ENCODE measurements at regions not wholly inside any gene's neighbourhood (a gene's known extent, or its start where the extent isn't known, plus 50 kb on each side); places are given as distances from the start of the nearest gene placed in this dataset.
"Not testable (repeated sequence)": the region's sequence is repeated elsewhere in the genome, so short reads cannot be mapped to it uniquely, and the experiment has no call there.

DNA sequence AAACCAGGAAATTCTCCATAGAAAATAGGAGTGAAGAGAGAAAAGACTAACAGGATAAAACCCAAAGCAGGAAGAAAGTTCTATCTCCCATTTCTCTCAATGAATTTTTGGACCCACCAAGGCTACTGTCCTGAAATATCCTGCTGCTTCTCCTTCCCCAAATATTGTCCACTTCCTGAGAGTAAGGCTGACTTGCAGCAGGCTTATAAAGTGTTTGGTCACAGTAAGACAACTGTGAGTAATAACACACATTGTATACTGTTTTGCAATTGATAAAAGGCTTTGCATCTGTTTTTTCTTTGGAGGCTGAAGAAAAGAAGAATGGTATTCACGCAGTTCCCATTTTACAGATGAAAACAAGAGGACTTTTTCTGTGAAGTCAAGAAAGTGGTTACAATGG, 52.8 kb downstream of the FOXD4L6 start:
- not testable (repeated sequence) for DNase-seq (ENCODE audit: low read depth)

DNA sequence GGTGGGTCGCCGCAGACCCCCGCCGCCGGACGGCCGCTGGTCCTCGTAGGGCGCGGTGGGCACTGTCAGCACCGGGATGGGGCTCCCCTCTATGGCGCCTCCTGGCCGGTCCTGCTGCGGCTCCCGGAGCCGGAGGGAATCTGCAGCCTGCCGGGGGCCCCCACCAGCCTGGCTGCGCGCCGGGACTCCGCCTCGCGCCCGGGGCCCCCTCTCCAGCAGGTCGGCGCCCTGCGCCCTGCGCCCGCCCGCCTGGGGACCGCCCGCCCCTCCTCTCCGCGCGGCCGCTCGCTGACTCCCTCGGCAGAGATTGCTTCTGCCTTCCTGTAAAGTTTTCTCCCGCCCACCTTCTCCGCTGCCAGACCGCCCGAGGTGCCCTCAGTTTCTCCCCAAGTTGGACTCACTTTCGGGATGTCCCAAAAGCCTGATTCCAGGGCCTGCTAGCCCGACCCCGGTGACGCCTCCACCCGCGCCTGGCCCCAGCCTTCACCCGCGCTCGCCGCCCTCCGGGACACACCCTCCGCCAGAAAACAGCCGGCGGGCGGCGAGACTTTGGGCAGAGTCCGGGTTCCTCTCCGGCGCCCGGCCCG, 54.0 kb downstream of the FOXD4L6 start:
- peak; percentile 3 for DNase-seq (ENCODE audit: low read depth)

DNA sequence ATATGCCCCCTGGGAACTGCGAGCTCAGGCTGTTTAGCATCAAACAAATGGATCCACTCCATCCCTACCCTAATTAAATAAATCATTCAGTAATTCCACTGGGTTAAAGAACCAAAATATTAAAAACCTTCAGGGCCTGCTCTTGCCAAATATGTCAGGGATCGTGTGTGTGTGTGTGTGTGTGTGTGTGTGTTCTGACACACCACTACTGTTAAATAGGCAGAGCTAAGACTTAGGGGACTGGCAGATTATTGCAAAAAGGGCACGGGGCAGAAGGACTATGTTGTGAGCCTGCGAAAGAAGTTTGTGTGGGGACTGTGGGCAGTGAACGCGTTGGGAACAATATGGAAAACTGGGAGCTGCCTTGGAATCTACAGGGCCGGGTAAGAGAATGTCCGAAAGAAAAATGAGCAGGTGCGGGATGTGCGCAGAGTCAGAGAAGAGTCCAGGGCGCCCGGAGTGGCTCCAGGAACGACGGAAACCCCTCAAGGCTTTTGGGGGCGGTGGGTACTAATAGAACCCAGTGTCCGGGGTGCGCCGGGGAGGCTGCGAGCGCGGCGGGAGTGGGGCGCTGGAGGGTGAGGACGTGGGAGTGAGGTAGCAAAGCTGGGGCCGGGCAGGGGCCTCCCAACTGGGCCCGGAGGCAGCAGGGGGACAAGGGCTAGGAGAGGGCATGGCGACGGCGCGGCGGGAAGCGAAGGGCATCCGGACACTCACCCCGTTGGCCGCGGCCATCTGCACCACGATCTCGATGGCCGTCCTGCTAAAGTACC, 54.8 kb downstream of the FOXD4L6 start:
- not testable (repeated sequence) for DNase-seq (ENCODE audit: low read depth)

DNA sequence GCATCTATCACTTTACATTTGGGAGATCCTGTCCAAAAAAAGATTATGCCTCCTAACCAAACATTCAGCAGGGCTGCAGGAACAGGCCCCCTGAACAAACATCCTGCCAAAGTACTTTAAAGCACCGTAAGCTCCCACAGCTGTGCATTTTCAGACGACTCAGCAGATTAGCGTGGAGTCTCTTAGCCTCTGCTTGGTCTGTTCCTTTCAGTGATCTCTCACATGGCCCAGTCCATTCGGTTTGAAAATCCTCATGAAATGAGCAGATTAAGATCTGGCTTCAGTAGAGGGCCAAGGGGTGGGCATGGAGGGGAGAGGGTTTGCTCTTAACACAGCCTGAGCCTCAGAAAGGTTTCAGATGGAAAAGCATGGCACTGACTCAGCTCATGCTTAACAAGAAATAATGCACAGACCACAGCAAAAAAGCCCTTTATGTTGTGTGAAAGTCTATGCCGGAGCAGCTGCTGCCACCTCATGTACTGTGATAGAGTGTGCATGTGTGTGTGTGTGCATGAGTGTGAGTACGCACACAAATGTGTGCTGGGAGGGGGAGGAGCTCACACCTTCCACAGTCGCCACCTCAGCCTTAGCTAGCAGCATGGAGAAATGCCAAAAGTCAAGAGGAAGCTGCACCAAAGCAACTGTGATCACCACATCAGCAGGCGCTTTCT, 64.2 kb downstream of the FOXD4L6 start:
- DNase-seq (ENCODE audit: low read depth), result peak; percentile 41

DNA sequence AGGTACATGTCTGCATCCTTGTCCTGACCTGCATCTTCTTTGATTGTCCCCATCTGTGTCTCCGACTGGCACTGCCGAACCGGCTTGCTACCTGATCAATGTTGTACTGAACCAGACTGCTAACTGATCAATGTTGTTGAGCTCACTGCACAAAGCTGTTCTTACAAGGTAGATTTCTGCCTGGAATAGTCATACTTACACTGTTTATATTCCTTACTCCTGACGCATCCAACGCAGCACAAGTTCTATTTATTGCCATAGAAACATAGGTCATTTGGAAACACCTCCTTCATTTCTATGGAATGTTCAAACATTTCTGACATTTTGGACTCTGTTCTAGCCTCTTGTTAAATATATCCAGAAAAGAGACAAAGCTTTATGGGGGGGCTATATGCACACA, 65.2 kb downstream of the FOXD4L6 start:
- DNase-seq (ENCODE audit: low read depth), result not testable (repeated sequence)

DNA sequence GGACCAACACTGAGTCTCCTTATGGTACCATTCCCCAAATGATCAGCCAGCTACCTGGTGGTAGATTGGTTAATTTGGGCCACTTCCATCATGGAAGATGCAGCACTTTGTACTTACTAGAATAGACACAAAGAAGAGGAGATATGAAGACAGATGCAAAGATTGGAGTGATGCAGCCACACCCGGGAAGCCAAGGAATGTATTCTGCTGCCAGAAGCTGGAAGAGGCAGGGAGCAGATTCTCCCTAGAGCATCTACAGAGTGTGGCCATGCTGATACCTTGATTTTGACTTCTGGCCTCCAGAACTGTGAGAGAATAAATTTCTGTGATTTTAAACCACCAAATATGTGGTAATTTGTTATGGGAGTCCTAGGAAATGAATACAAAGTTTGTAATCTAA, 68.9 kb downstream of the FOXD4L6 start:
- DNase-seq (ENCODE audit: low read depth), result not testable (repeated sequence)

DNA sequence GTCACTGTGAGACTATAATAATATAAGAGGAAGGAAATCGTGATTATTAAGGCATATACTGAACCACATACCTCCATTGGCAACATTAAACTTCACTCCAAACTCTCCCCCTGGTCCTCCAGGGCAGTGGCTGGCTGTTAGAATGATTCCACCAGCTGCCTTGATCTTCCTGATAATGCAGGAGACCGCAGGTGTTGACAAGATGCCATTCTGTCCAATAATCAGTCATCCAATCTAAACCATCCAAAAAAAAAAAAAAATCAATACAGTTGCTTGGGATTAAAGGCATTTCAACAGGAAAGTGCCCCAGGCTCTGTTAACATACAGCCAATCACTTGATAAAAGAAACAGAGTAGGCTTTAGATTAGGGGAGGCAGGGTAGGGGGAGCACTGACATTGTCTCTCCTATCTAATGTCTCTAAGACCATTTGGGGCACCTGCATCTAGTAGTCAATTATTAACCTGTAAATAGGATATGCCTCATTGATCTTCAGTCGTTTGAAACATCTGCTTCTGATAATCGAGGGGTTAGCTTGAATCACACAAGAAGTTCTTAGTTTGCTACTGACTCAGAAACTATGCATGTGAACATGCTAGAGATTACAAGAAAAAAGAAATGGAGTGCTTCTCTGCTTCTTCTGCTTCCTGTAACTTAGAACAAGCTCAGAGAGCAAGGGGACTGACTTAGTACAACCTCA, 74.7 kb downstream of the FOXD4L6 start:
- DNase-seq (ENCODE audit: low read depth), result not testable (repeated sequence)

DNA sequence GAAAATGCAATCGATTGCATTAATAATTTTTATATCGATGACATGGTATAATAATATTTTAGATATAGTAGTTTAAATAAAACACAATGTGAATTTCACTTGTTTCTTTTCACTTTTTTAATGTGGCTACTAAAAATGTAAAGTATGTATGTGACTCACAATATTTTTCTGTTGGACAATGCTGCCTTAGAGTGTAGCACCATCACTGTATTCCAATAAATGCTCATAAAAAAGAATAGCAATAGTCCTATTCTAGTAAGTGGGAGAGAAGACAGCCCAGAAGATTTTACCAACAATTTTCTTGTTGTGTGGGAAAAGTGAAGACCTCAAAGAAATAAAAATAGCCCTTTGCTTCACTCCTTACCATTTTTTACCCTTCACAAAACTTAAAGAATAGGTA, 79.8 kb downstream of the FOXD4L6 start:
- not testable (repeated sequence) for DNase-seq (ENCODE audit: low read depth)

DNA sequence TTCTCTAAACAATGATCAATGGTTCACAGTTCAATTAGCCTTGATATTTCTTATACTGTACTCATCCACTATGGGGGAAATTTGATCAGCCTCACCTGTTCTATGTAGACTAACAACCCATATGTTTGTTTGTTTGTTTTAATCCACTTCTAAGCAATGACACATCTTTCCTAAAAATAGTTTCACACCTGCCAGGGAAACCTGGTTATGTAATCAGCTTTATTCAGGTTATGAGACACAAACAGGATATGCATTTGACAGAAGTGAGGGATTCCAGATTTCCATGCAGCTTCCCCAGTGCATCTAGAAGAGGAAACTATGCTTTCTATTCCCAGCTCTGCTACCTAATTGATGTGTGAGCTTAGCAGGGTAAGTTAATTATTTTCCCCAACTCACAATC, 80.7 kb downstream of the FOXD4L6 start:
- DNase-seq (ENCODE audit: low read depth), result not testable (repeated sequence)

DNA sequence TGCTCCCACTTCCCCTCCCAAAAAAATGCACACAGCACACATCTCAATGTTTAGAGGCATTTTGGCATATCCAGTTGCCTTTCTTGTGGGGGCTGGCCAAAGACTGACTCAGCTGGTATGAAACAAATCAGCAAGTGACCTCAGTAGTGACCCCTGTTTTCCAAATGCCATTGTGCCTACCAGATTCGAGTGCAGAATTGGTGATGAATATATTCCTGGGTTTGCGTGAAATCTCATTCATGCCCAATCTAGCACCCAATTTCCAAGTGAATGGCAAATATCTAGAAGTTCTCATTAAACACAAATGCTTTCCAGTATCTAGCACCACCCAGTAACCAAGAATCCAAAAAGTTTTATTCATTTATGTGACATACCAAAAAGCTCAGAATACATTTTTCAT, 83.6 kb downstream of the FOXD4L6 start:
- DNase-seq (ENCODE audit: low read depth), result not testable (repeated sequence)

DNA sequence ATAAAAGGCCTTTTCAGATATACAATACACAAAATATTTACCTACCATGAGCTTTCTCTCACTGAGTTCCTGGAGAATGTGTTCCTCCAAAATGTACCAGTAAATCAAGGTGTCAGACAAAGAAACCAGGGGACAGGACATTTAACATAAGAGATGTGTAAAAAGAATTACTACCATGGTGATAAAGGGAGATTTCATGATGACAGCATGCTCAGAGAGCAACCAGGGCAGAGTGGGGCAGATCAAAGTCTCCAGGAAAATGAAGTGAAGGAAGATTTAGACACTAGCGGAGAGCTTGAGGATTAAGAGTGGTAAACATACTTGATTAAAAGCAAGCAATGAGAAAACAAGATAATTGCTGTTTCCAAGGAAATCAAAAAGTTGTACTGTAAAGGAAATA, 85.0 kb downstream of the FOXD4L6 start:
- DNase-seq (ENCODE audit: low read depth), result not testable (repeated sequence)

DNA sequence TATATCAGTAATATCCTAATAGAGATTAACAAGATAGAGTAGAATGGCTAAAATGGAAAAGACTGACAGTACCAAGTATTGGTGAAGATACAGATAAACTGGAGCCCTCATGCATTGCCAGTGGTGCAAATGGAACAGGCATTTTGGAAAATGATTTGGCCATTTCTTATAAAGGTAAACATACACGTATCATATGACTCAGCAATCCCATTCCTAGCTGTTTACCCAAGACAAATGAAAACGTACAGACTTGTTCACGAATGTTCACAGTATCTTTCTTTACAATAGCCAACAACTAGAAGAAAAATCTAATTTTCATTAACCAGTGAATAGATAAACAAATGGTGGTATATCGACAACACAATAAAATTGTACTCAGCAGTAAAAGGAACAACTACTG, 86.4 kb downstream of the FOXD4L6 start:
- DNase-seq (ENCODE audit: low read depth), result not testable (repeated sequence)

DNA sequence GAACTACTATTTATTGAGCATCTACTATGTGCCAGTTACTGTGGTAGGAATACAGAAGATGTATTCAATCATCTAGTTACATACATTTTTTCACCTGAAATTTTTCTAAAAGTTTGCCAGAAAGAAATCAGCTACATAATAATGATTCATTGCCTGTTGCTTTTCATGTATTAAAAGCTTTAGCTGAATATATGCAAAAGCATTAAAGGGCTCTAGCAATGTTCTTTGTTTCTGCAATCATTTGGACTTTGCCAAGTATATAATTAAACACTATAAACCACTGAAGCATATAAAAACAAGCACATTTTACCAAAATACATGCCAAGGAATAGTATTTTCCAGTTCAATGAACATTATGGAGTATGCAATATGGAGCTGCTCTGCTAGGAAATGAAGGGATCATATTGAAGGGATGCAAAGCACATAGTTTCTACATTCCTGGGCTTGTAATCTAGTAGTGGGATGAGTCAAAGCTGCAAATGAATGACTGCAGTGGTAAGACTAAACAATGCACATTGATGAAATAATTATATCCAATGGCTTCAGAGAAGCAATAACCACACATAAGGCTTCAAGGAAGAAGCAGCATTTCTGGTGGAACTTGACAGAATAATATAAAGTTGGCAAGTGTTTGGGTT, 87.7 kb downstream of the FOXD4L6 start:
- DNase-seq (ENCODE audit: low read depth), result not testable (repeated sequence)

DNA sequence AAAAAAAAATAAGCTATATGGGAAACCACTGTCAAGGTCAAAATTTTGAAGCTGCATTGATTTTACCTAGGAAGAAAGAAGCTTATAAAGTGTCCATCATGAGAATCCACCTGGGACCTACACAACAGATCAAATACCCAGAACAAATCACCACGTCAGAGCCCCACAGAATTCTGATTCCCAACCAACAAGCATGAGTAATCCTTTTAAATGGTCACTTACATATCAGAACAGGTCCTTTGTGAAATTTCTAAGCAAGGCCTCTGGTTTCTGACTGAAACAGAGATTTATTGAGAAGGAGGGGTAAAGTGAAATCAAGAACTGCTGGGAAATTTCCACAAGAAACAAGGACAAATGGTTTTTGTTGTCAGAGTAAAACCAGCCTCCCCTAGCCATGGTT, 93.2 kb downstream of the FOXD4L6 start:
- not testable (repeated sequence) for DNase-seq (ENCODE audit: low read depth)

DNA sequence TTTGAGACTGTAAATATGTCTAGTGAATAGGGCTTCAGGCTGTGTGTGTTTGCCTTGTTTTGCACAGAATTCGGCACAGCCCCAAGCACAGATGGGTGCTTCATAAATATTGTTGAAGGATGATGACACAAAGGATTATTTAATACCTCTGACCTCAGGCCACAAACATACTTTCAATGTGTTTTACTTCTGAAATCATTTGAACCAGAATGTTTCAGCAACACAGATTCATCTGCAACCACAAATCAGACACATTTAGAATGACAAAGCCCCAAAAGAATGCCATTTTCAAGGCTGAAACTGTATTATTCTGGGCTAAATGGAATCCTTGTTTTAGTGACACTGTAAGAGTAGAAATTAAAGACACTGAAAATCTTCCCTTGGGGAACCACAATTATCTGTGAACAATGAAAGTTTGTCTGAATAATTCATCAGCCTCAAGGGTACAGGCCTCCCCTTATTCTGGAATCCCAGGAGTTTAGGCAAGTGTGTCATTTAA, 93.7 kb downstream of the FOXD4L6 start:
- DNase-seq (ENCODE audit: low read depth), result not testable (repeated sequence)

DNA sequence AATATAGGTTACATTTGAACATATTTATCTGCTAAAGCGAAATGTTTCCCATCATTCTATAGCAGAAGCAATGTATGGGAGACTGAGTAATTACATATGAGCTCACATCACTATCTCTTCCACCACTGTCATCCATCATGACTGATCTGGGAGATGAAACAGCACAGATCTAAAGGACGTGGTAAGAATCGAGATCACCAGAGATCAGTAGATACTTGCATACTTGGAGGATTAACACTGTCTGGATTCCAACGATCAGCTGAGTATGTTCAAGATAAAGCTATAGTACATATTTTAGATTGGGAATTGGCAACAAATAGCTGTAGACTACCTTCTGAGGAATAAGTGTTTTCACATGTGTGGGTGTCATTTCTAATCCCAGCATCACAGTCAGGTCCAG, 94.6 kb downstream of the FOXD4L6 start:
- not testable (repeated sequence) for DNase-seq (ENCODE audit: low read depth)

DNA sequence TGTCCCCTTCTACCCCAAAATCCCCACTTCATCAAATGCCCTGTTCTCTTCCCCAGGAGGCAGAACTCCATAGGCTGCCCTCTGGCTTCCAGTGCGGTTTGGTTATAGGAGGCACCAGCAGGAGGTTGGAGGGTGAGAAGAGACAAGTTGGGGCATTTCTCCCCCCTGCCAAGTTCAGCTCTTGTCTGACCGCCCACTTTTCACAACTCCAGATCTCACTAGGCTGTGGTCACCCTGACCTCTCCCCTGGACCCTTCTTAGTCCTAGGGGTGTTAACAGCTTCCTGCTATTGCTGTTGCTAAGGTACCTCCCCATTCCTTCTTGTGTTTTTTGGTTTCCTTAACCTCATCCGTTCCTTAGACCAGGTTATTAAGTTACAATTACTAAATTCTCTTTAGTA, 95.1 kb downstream of the FOXD4L6 start:
- not testable (repeated sequence) for DNase-seq (ENCODE audit: low read depth)

DNA sequence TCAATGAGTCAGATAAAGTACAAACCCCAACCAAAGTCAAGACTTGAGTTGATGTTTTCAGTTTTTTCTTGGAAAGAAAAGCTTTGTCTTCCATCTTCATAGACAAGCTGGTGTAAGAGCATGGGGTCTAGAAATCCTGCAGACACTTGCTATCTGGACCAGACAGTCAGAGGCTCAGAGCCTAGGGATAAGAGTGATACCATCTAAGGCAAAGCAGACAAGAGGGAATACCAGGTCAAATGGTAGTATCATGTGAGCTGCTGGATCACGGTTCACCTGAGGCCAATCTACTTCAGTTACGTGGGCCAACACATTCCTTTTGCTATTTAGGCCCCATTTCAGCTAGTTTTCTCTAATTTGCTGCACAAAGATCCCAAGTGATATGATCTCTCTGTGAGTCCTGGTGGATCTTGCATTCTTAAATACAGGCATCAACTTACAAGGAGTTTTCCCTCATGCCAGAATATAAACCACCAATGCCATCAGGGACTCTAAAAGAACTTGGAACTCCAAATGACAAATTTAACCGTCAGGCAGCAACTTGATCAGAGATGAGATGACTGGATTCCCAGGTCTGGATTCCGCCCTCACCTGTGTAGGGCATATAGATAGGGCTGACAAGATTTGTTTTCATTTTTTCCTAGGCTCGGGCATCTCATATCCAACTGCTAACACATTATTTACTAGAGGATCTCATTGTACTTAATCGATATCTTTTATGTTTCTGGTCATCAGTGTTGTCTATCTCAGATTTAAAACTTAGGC, 101.4 kb downstream of the FOXD4L6 start:
- DNase-seq (ENCODE audit: low read depth), result not testable (repeated sequence)

DNA sequence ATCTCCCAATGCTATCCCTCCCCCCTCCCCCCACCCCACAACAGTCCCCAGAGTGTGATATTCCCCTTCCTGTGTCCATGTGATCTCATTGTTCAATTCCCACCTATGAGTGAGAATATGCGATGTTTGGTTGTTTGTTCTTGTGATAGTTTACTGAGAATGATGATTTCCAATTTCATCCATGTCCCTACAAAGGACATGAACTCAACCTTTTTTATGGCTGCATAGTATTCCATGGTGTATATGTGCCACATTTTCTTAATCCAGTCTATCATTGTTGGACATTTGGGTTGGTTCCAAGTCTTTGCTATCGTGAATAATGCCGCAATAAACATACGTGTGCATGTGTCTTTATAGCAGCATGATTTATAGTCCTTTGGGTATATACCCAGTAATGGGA, 106.1 kb downstream of the FOXD4L6 start:
- not testable (repeated sequence) for DNase-seq (ENCODE audit: low read depth)

DNA sequence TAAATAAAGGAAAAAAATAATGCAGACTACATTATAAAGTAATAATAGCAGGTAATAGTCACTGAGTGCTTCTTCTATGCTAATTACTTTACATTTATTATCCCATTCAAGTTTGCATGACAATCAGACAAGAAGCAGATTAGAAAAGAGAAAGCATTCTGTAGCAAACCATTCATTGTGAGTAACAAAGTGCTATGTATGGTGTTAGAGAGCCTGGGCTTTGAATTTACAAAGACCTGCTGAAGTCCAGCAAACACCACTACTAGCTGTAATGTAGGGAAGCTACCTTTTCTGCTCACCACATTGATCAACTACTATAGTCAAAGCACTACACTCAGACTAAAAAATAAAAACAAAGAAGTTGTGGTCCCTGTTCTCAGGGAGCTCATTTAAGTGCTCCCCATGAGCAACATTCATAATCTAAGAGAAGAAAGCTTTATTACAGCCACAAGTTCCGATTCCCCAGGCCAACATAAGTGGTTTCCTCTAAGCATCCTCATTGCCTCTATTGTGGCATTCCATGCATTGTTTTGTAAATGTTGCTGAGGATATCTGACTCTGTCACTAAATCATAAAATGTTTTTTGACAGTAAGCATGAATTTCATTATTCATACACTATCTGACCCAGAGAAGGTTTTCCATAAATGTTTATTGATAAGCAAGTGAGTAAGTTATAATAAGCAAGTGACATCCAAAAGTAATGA, 108.5 kb downstream of the FOXD4L6 start:
- DNase-seq (ENCODE audit: low read depth), result not testable (repeated sequence)
